ENCODE measurements at regions not wholly inside any gene's neighbourhood (a gene's known extent, or its start where the extent isn't known, plus 50 kb on each side); places are given as distances from the start of the nearest gene placed in this dataset.

- no peak overlapping the region for H3K4me3 ChIP-seq (ENCODE audit: low read depth, low read length)
- TF ChIP-seq CTCF (IDR thresholded peaks at IDR 0.05; ENCODE audit: borderline replicate concordance, insufficient read depth, low read depth, low read length): no peak
Measured at GRCh38 chr12:114976959-114977358, 293.0 kb upstream of the TBX3 start.

- TF ChIP-seq CTCF (IDR thresholded peaks at IDR 0.05; ENCODE audit: borderline replicate concordance, insufficient read depth, low read depth, low read length): no peak
- H3K4me3 ChIP-seq (ENCODE audit: low read depth, low read length): no peak overlapping the region
Measured at GRCh38 chr12:114976372-114976771, 292.4 kb upstream of the TBX3 start.

- no peak overlapping the region for H3K4me3 ChIP-seq (ENCODE audit: low read depth, low read length)
- TF ChIP-seq CTCF (IDR thresholded peaks at IDR 0.05; ENCODE audit: borderline replicate concordance, insufficient read depth, low read depth, low read length): no peak
Measured at GRCh38 chr12:114975640-114976310, 291.8 kb upstream of the TBX3 start.

DNA sequence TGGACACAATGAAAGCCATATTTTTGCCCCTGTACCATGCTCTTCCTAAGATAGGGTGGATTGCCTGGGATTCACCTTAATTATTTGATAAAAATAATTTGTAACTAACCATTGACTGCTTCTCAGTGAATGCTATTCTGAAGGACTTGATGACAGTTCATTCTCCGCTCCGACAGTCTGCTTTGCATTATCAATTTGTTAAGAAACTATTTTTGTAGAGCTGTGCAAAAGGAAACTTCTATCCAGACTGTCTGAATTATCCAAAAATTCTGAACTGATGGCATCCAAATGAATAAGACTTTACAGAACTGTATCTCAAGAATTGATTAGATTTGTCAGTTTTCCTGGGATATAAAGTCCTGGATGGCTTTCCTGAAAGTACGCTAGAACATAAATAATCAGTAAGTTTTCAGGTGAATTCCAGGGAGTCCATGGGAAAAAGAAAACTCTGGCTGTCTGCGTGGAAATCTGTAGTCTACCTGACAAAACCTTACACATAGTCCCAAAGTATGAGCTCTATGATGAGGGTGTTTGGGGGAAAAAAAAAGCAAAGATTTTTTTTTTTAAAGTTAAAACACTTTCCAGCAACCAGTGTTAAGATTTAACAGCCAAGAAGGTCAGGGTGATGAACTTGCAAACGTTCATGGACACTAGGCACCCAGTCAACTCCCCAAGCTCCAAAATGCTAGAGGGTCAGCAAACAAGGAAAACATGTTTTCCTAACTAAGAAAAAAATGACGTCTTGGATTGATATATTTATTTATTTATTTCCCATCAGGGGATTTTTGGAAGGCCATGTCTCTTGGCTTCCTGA is 291.1 kb upstream of the TBX3 start:
- H3K4me3 ChIP-seq (ENCODE audit: low read depth, low read length): no peak overlapping the region
- TF ChIP-seq CTCF (IDR thresholded peaks at IDR 0.05; ENCODE audit: borderline replicate concordance, insufficient read depth, low read depth, low read length): no peak

GRCh38 chr12:114974333-114974732 is 290.4 kb upstream of the TBX3 start:
- TF ChIP-seq CTCF (IDR thresholded peaks at IDR 0.05; ENCODE audit: borderline replicate concordance, insufficient read depth, low read depth, low read length): no peak
- H3K4me3 ChIP-seq (ENCODE audit: low read depth, low read length): no peak overlapping the region

DNA sequence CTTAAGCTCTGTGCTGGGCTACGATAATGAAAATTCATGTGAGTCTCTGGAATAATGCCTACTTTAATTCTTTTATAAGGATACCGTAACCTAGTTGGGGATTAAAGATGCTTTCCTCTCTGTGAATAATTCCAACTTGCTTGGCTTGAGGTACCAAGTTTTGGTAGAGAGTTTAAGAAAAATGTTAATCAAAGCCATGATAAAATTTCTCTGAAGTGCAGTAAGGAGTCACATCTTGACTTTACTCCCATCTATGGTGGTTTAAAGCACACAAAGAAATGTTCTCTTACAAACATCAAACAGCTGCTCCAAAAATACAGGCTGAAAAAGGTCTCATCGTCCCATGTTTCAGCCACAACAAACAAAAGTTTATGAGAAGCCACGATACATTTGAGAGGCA is 284.8 kb upstream of the TBX3 start:
- H3K4me3 ChIP-seq (ENCODE audit: low read depth, low read length): no peak overlapping the region
- no peak for TF ChIP-seq CTCF (IDR thresholded peaks at IDR 0.05; ENCODE audit: borderline replicate concordance, insufficient read depth, low read depth, low read length)

DNA sequence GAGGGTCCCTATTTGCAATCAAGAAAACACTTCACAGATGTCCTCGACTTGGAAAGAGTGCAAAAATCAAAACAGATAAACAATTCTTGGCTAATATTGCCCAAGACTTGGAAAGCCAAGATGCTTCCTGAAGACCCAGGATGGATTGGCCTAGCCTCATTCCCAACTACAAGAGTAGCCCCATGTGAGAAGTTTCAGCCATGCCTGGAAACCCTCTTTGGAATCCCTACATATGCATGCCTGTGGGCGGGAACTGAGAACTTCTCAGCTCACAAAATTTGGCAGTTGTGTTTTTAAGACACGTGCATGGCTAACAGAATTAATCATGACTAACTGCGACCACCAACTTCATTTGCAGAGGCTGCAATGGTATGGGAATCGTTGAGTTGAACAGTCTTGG is 283.2 kb upstream of the TBX3 start:
- H3K4me3 ChIP-seq (ENCODE audit: low read depth, low read length): no peak overlapping the region
- TF ChIP-seq CTCF (IDR thresholded peaks at IDR 0.05; ENCODE audit: borderline replicate concordance, insufficient read depth, low read depth, low read length): no peak

Data from GM12875 (cell line).